HCT116 (cell line): ENCODE measurements at regions not wholly inside any gene's neighbourhood (a gene's known extent, or its start where the extent isn't known, plus 50 kb on each side); places are given as distances from the start of the nearest gene placed in this dataset.

Experiments
- ATAC-seq: fragments of 200-7000 bp; cut with Tn5 transposase; 2 replicates; pipeline ENCODE4 v1.9.1; 2020; ENCODE audit warnings: mild to moderate bottlenecking, moderate library complexity
- BruUV-seq: library from RNA; stranded (reverse); fragments of 400-500 nt; replicated peaks from 2 replicates; lab custom pipeline; 2021; lab: Mats Ljungman, UMichigan
- CTCF ChIA-PET: fragments of 300-600 bp; sonication (Branson Sonifier 250); formaldehyde crosslinking; loops from one replicate; lab custom pipeline; 2021; ENCODE audit warnings: antibody characterized with exemption; lab: Charles Lee
- POLR2A ChIA-PET: fragments of 300-600, 350-600 bp; sonication (Branson Sonifier 250); formaldehyde crosslinking; loops from one replicate; lab custom pipeline; 2021; ENCODE audit warnings: antibody characterized with exemption; lab: Charles Lee
- RAD21 ChIA-PET, 2 experiments: fragments of 300-600 bp; sonication (Branson Sonifier 250); formaldehyde crosslinking; loops; one replicate each; lab custom pipeline; 2023; ENCODE audit warnings: low total read pairs in 2 of 2; ENCODE audit not compliant: uncharacterized antibody in 2 of 2, unreplicated experiment in 2 of 2, low non-redundant PET in 1 of 2; lab: Charles Lee
- DNase-seq: peaks from one replicate; pipeline ENCODE4 v3.0.0-alpha.2; 2010; ENCODE audit warnings: low read depth, low spot score
- H2AFZ ChIP-seq: fragments of 200-600 bp; shearing (Covaris generic), sonication (generic); 2 replicates; pipeline ENCODE4 v1.6.1; 2017; ENCODE audit warnings: low read depth, mixed run types, mixed read lengths, antibody characterized with exemption, low read length; ENCODE audit not compliant: poor library complexity, severe bottlenecking
- H3K27ac ChIP-seq: 2 replicates; pipeline ENCODE4 v1.5.1; 2012; ENCODE audit warnings: low read depth, low read length
- H3K27me3 ChIP-seq: fragments of 200-600 bp; sonication (generic); 2 replicates; pipeline ENCODE4 v1.6.1; 2016; ENCODE audit warnings: mixed run types, low read length, mixed read lengths; ENCODE audit not compliant: insufficient read depth
- H3K36me3 ChIP-seq, 2 experiments: fragments of 200-500 bp in 1 of 2; fragments of 200-600 bp in 1 of 2; sonication (Bioruptor generic) in 1 of 2; sonication (generic) in 1 of 2; 2 replicates each; pipeline versions ENCODE4 v1.5.1 to v1.6.1; 2014 to 2016; ENCODE audit warnings: low read length in 2 of 2, inconsistent platforms in 1 of 2, mixed read lengths in 1 of 2, mixed run types in 1 of 2; ENCODE audit not compliant: insufficient read depth in 2 of 2, control insufficient read depth in 1 of 2
- H3K4me1 ChIP-seq, 2 experiments: fragments of 200-600 bp in 1 of 2; sonication (generic) in 1 of 2; 2 replicates each; pipeline versions ENCODE4 v1.5.1 to v1.6.1; 2012 to 2017; ENCODE audit warnings: low read length in 2 of 2, inconsistent platforms in 1 of 2, mild to moderate bottlenecking in 1 of 2, mixed read lengths in 1 of 2, mixed run types in 1 of 2, moderate library complexity in 1 of 2; ENCODE audit not compliant: insufficient read depth in 2 of 2, control insufficient read depth in 1 of 2
- H3K4me2 ChIP-seq: fragments of 200-600 bp; sonication (generic); 2 replicates; pipeline ENCODE4 v1.6.1; 2017; ENCODE audit warnings: mixed run types, low read length, mixed read lengths
- H3K4me3 ChIP-seq, 2 experiments: fragments of 200-600 bp in 1 of 2; sonication (generic) in 1 of 2; replicated peaks in 1 of 2; 2 replicates each; pipeline ENCODE4 v1.5.1; 2011 to 2016; ENCODE audit warnings: low read length in 2 of 2, control low read depth in 1 of 2, low read depth in 1 of 2, mild to moderate bottlenecking in 1 of 2, mixed read lengths in 1 of 2, mixed run types in 1 of 2
- H3K79me2 ChIP-seq: fragments of 200-600 bp; sonication (generic); 2 replicates; pipeline ENCODE4 v1.6.1; 2017; ENCODE audit warnings: mild to moderate bottlenecking, mixed run types, low read length, moderate library complexity, mixed read lengths; ENCODE audit not compliant: insufficient read depth
- H3K9ac ChIP-seq: fragments of 200-600 bp; sonication (generic); 2 replicates; pipeline ENCODE4 v1.6.1; 2016; ENCODE audit warnings: low read length, mixed read lengths
- H3K9me2 ChIP-seq: fragments of 200-600 bp; sonication (generic), shearing (Covaris generic); 2 replicates; pipeline ENCODE4 v1.6.1; 2017; ENCODE audit warnings: mixed run types, mild to moderate bottlenecking, moderate library complexity; ENCODE audit not compliant: insufficient read depth
- H3K9me3 ChIP-seq, 2 experiments: fragments of 200-500 bp in 1 of 2; fragments of 200-600 bp in 1 of 2; sonication (Bioruptor generic) in 1 of 2; sonication (generic) in 1 of 2; 2 replicates each; pipeline ENCODE4 v1.6.1; 2014 to 2017; ENCODE audit warnings: low read length in 2 of 2, mixed read lengths in 2 of 2, inconsistent platforms in 1 of 2, low read depth in 1 of 2, mild to moderate bottlenecking in 1 of 2, mixed run types in 1 of 2, moderate library complexity in 1 of 2; ENCODE audit not compliant: control insufficient read depth in 1 of 2, insufficient read depth in 1 of 2
- H4K20me1 ChIP-seq: fragments of 200-600 bp; sonication (generic), shearing (Covaris generic); 2 replicates; pipeline ENCODE4 v1.6.1; 2017; ENCODE audit warnings: mixed run types, mild to moderate bottlenecking, moderate library complexity; ENCODE audit not compliant: insufficient read depth
- ATF3 ChIP-seq: IDR thresholded peaks from 2 replicates; pipeline ENCODE4 v1.6.1; 2012
- CTCF ChIP-seq, 3 experiments: fragments of 200-600 bp in 1 of 3; sonication (generic) in 1 of 3; IDR thresholded peaks in 2 of 3; conservative IDR thresholded peaks in 1 of 3; 2 replicates each; pipeline ENCODE4 v1.5.1; 2012 to 2017; ENCODE audit warnings: low read depth in 2 of 3, low read length in 2 of 3, antibody characterized with exemption in 1 of 3, borderline replicate concordance in 1 of 3, control low read depth in 1 of 3, mild to moderate bottlenecking in 1 of 3, mixed read lengths in 1 of 3, mixed run types in 1 of 3, moderate library complexity in 1 of 3; ENCODE audit not compliant: insufficient read depth in 1 of 3
- EGR1 ChIP-seq: IDR thresholded peaks from 2 replicates; pipeline ENCODE4 v1.6.1; 2012; ENCODE audit warnings: low read depth
- ELF1 ChIP-seq: IDR thresholded peaks from 2 replicates; pipeline ENCODE4 v1.6.1; 2012; ENCODE audit warnings: low read depth, borderline replicate concordance
- FOSL1 ChIP-seq: IDR thresholded peaks from 2 replicates; pipeline ENCODE4 v1.6.1; 2012; ENCODE audit warnings: low read depth
- REST ChIP-seq: IDR thresholded peaks from 2 replicates; pipeline ENCODE4 v1.6.1; 2012; ENCODE audit warnings: low read depth
- SP1 ChIP-seq: IDR thresholded peaks from 2 replicates; pipeline ENCODE4 v1.6.1; 2012; ENCODE audit warnings: low read depth
- SRF ChIP-seq: IDR thresholded peaks from 2 replicates; pipeline ENCODE4 v1.6.1; 2012; ENCODE audit warnings: low read depth
- TCF7L2 ChIP-seq: IDR thresholded peaks from 2 replicates; pipeline ENCODE4 v1.7.0; 2011; ENCODE audit warnings: borderline replicate concordance, inconsistent platforms; ENCODE audit not compliant: insufficient read depth, insufficient read length; ENCODE audit errors: extremely low read depth
- intact Hi-C: fragments of 100-400 bp; cut with micrococcal nuclease; formaldehyde crosslinking; loops from 2 replicates; pipeline ENCODE4 v1.10.0; 2022

- Histone ChIP-seq H4K20me1 (no peaks in the 10 kb centered on the region), H3K36me3 (no peaks in the 10 kb centered on the region), H3K9me3 (no peaks in the 10 kb centered on the region), H3K79me2 (no peaks in the 10 kb centered on the region), H3K27ac (no peak overlapping the region), H3K9me2 (no peaks in the 10 kb centered on the region), H3K27me3 (no peaks in the 10 kb centered on the region), H3K4me2 (no peak overlapping the region), H3K4me1 (no peaks in the 10 kb centered on the region), H3K4me3 (no peak overlapping the region), H2AFZ (no peak overlapping the region), H3K9ac (no peak overlapping the region)
- CTCF ChIA-PET: no interaction called here
- ATAC-seq (no peak), DNase-seq (no peak)
- TF ChIP-seq FOSL1 (no peak), SRF (no peak), TCF7L2 (no peak), CTCF (IDR thresholded peaks at IDR 0.05 in 2 of 3, conservative IDR thresholded peaks at IDR 0.05 in 1 of 3; ENCODE audit: borderline replicate concordance in 1 of 3, insufficient read depth in 1 of 3, low read depth in 2 of 3, low read length in 2 of 3) (no peak), EGR1 (no peak), ELF1 (no peak)
- POLR2A ChIA-PET: no interaction called here
- no TSS peak for BruUV-seq
- intact Hi-C loops: no loop called here
- RAD21 ChIA-PET: no interaction called here
These were observed 360.7 kb downstream of the FIGN start for GRCh38 chr2:163375070-163375469.

- H3K9me2 ChIP-seq: no peaks in the 10 kb centered on the region
- no peaks in the 10 kb centered on the region for H3K4me1 ChIP-seq
- BruUV-seq: no TSS peak
- no peak overlapping the region for H3K27ac ChIP-seq
- H3K27me3 ChIP-seq: no peaks in the 10 kb centered on the region
- ATAC-seq (no peak), DNase-seq (no peak)
- intact Hi-C loops: no loop called here
- RAD21 ChIA-PET: no interaction called here
- H3K4me2 ChIP-seq: no peak overlapping the region
- no peak for TF ChIP-seq REST
- TF ChIP-seq ATF3: no peak
- no peak for TF ChIP-seq SP1
- CTCF ChIA-PET: no interaction called here
- H3K4me3 ChIP-seq: no peak overlapping the region
- H3K9ac ChIP-seq: no peak overlapping the region
- H3K79me2 ChIP-seq: no peaks in the 10 kb centered on the region
- POLR2A ChIA-PET: no interaction called here
- H3K9me3 ChIP-seq: no peaks in the 10 kb centered on the region
- no peaks in the 10 kb centered on the region for H3K36me3 ChIP-seq
- H4K20me1 ChIP-seq: no peaks in the 10 kb centered on the region
- H2AFZ ChIP-seq: no peak overlapping the region
These were observed 361.5 kb downstream of the FIGN start for GRCh38 chr2:163374282-163374681.
